Kidney (tissue), 13 donors: ENCODE measurements at regions not wholly inside any gene's neighbourhood (a gene's known extent, or its start where the extent isn't known, plus 50 kb on each side); places are given as distances from the start of the nearest gene placed in this dataset.

ENCODE experiments used
- DNase-seq, 5 donors: peaks; one replicate each; pipeline ENCODE4 v3.0.0-alpha.2; 2013 to 2020
- FAIRE-seq: peaks from 2 replicates; lab custom pipeline; 2012; peaks lifted over from hg19 to GRCh38; lab: Jason Lieb, UNC
- H3K27ac ChIP-seq, 2 donors: one replicate each; pipeline ENCODE4 v1.7.0; 2013; ENCODE audit warnings: low read depth in 2 of 2, low read length in 2 of 2, inconsistent platforms in 1 of 2
- H3K27me3 ChIP-seq: one replicate; pipeline ENCODE4 v1.7.1; 2013; ENCODE audit warnings: low read length, inconsistent platforms; ENCODE audit not compliant: control insufficient read depth, insufficient read depth
- H3K36me3 ChIP-seq, 3 donors: one replicate each; pipeline versions ENCODE4 v1.7.0 to v1.7.1; 2013; ENCODE audit warnings: low read length in 3 of 3, control low read depth in 1 of 3, inconsistent platforms in 1 of 3; ENCODE audit not compliant: insufficient read depth in 3 of 3, control insufficient read depth in 2 of 3
- H3K4me1 ChIP-seq, 3 donors: one replicate each; pipeline versions ENCODE4 v1.7.0 to v1.7.1; 2013; ENCODE audit warnings: low read length in 3 of 3, inconsistent platforms in 1 of 3, low read depth in 1 of 3; ENCODE audit not compliant: control insufficient read depth in 2 of 3, insufficient read depth in 2 of 3
- H3K4me3 ChIP-seq, 3 donors: one replicate each; pipeline versions ENCODE4 v1.7.0 to v1.8.1; 2013; ENCODE audit warnings: low read length in 3 of 3, control low read depth in 1 of 3, inconsistent platforms in 1 of 3
- H3K9ac ChIP-seq, 3 donors: one replicate each; pipeline versions ENCODE4 v1.7.0 to v1.7.1; 2013; ENCODE audit warnings: low read length in 3 of 3, control low read depth in 1 of 3, inconsistent platforms in 1 of 3
- H3K9me3 ChIP-seq, 3 donors: one replicate each; pipeline versions ENCODE4 v1.7.0 to v1.7.1; 2013; ENCODE audit warnings: low read length in 3 of 3, control low read depth in 1 of 3, inconsistent platforms in 1 of 3; ENCODE audit not compliant: control insufficient read depth in 2 of 3, insufficient read depth in 1 of 3
- CTCF ChIP-seq: IDR thresholded peaks from 3 replicates; pipeline ENCODE4 v1.5.1; 2012; ENCODE audit warnings: mild to moderate bottlenecking, moderate library complexity, borderline replicate concordance; ENCODE audit not compliant: insufficient read depth; ENCODE audit errors: extremely low read depth
- intact Hi-C: fragments of 100-400 bp; cut with DNase I; formaldehyde crosslinking; loops from one replicate; pipeline ENCODE4 v1.11.1; 2022
- donor health status: control.
- donor health status: control.
- donor health status: control.
- donor health status: control.
- donor health status: control.
- donor health status: DM: yes; HTN: yes; CAD: no.
- donor health status: Normal renal cell carcinoma (clear cell type).

DNA sequence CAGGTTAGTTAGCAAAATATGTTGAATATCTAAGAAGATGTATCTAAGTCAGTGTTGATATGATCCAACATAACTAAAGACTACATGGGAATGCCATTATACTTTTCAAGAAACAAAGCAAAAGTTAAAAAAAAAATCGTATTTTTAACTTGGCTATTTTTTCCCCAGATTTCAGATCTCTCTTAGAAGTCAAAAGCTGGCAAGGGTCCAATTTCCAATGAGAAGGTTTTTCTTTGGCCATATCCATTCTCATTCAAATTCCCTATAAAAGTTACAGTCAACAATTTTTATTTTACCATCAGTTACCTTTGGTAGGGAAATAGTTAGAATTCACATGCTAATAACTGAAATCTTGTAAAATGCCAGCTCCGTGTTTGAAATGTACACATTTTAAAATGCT lies 70.5 kb upstream of the FAT3 start:
- FAIRE-seq (no peak), DNase-seq (peak in 1 of 5 donors; percentile 5)
- TF ChIP-seq CTCF = no peak
- Histone ChIP-seq H3K9ac (no peak overlapping the region), H3K27me3 (no peaks in the 10 kb centered on the region), H3K27ac (no peak overlapping the region), H3K4me1 (no peaks in the 10 kb centered on the region), H3K9me3 (no peaks in the 10 kb centered on the region), H3K36me3 (no peaks in the 10 kb centered on the region), H3K4me3 (no peak overlapping the region)
- intact Hi-C loops = no loop called here

GRCh38 chr11:92153542-92153941 lies 71.1 kb upstream of the FAT3 start:
- H3K4me1 ChIP-seq = no peaks in the 10 kb centered on the region
- no peaks in the 10 kb centered on the region for H3K9me3 ChIP-seq
- H3K4me3 ChIP-seq = no peak overlapping the region
- no peak for TF ChIP-seq CTCF
- FAIRE-seq (no peak), DNase-seq (no peak)
- no peaks in the 10 kb centered on the region for H3K36me3 ChIP-seq
- no peak overlapping the region for H3K27ac ChIP-seq
- intact Hi-C loops = no loop called here
- H3K9ac ChIP-seq = no peak overlapping the region
- no peaks in the 10 kb centered on the region for H3K27me3 ChIP-seq

DNA sequence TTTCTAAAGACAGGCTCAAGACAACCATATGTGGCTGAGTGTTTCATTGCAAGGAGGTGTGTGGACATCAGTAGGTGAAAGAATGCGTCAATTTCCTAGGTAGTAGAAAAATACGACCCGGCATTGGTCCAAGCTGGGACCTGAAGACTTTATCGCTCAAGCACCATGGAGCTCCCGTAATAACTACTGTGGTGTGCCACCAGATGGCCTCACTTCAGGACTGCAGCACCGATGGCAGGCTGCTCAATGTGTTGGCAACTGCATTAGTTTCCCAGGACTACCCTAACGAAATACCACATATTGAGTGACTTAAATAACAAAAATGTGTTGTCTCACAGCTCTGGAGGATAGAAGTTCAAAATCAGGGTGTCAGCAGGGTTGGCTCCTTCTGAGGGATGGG lies 72.4 kb upstream of the FAT3 start:
- intact Hi-C loops = no loop called here
- no peak for TF ChIP-seq CTCF
- no peaks in the 10 kb centered on the region for H3K9me3 ChIP-seq
- no peak for FAIRE-seq
- no peak overlapping the region for H3K9ac ChIP-seq
- H3K4me3 ChIP-seq = no peak overlapping the region
- no peak for DNase-seq
- no peak overlapping the region for H3K27ac ChIP-seq
- H3K27me3 ChIP-seq = no peaks in the 10 kb centered on the region
- H3K4me1 ChIP-seq = no peaks in the 10 kb centered on the region
- no peaks in the 10 kb centered on the region for H3K36me3 ChIP-seq

DNA sequence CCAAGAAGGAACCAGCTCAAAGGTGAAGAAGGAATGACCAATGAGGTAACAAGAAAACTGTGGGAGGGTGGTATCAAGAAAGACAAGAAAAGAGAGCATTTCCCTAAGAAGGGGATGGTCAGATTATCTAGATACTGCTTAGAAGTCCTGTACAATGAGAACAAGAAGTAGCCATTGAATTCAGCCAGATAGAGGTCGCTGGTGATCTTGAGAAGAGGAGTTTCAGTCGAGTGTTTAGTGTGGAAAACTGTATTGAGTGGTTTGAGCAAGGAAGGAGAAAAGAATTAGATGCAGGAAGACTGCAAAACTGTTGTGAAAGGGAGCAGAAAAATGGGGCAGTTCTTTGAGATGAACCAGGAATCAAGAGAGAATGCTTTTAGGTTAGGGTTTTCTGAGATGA lies 74.6 kb upstream of the FAT3 start:
- Histone ChIP-seq H3K27me3 (no peaks in the 10 kb centered on the region), H3K9me3 (no peaks in the 10 kb centered on the region), H3K36me3 (no peaks in the 10 kb centered on the region), H3K4me3 (no peak overlapping the region), H3K27ac (no peak overlapping the region), H3K9ac (no peak overlapping the region), H3K4me1 (no peaks in the 10 kb centered on the region)
- no peak for TF ChIP-seq CTCF
- intact Hi-C loops = no loop called here
- no peak for FAIRE-seq
- DNase-seq = no peak
